GM19043 (cell line): ENCODE measurements at regions not wholly inside any gene's neighbourhood (a gene's known extent, or its start where the extent isn't known, plus 50 kb on each side); places are given as distances from the start of the nearest gene placed in this dataset.
"Not testable (repeated sequence)": the region's sequence is repeated elsewhere in the genome, so short reads cannot be mapped to it uniquely, and the experiment has no call there.

Source experiments
- ATAC-seq: cut with Tn5 transposase; IDR thresholded peaks from one replicate; pipeline ENCODE4 v1.9.1; 2021; ENCODE audit warnings: low read depth; ENCODE audit not compliant: unreplicated experiment

- peak; percentile 80 for ATAC-seq
These were observed 144.7 kb downstream of the ALX1 start for GRCh38 chr12:85424581-85425348.

GRCh38 chr12:85425349-85425612 lies 145.3 kb downstream of the ALX1 start:
- ATAC-seq = no peak

- ATAC-seq = no peak
These were observed 145.9 kb downstream of the ALX1 start for GRCh38 chr12:85425926-85426325.

- not testable (repeated sequence) for ATAC-seq
These were observed 153.1 kb downstream of the ALX1 start for GRCh38 chr12:85433148-85433547.

- no peak for ATAC-seq
These were observed 160.3 kb downstream of the ALX1 start for GRCh38 chr12:85440271-85440670.

GRCh38 chr12:85441025-85441424 lies 161.0 kb downstream of the ALX1 start:
- ATAC-seq = no peak

- no peak for ATAC-seq
These were observed 161.7 kb downstream of the ALX1 start for GRCh38 chr12:85441741-85442140.

GRCh38 chr12:85445060-85445938 lies 165.3 kb downstream of the ALX1 start:
- ATAC-seq = no peak

GRCh38 chr12:85448031-85448430 lies 168.0 kb downstream of the ALX1 start:
- ATAC-seq = no peak

- no peak for ATAC-seq
These were observed 168.6 kb downstream of the ALX1 start for GRCh38 chr12:85448548-85449139.

GRCh38 chr12:85457016-85457415 lies 177.0 kb downstream of the ALX1 start:
- ATAC-seq = no peak

GRCh38 chr12:85461127-85461526 lies 181.1 kb downstream of the ALX1 start:
- no peak for ATAC-seq

GRCh38 chr12:85462888-85463287 lies 182.9 kb downstream of the ALX1 start:
- ATAC-seq = no peak

- ATAC-seq = no peak
These were observed 186.9 kb downstream of the ALX1 start for GRCh38 chr12:85466890-85467289.

GRCh38 chr12:85468356-85469157 lies 188.5 kb downstream of the ALX1 start:
- ATAC-seq = peak; percentile 86

- ATAC-seq = not testable (repeated sequence)
These were observed 189.4 kb downstream of the ALX1 start for GRCh38 chr12:85469158-85470086.

GRCh38 chr12:85475277-85475676 lies 195.3 kb downstream of the ALX1 start:
- not testable (repeated sequence) for ATAC-seq

- no peak for ATAC-seq
These were observed 196.7 kb downstream of the ALX1 start for GRCh38 chr12:85476756-85477155.

GRCh38 chr12:85484387-85484786 lies 204.4 kb downstream of the ALX1 start:
- ATAC-seq = peak; percentile 97

- ATAC-seq = no peak
These were observed 209.2 kb downstream of the ALX1 start for GRCh38 chr12:85489194-85489593.
